ENCODE measurements at regions not wholly inside any gene's neighbourhood (a gene's known extent, or its start where the extent isn't known, plus 50 kb on each side); places are given as distances from the start of the nearest gene placed in this dataset.

- no peak for DNase-seq (ENCODE audit: low read depth in 2 of 2)
- no peak for TF ChIP-seq CTCF (IDR thresholded peaks at IDR 0.05; ENCODE audit: low read depth, low read length)
- H3K4me3 ChIP-seq (replicated peaks in 1 of 2; ENCODE audit: low read depth in 2 of 2, low read length in 2 of 2) = no peak overlapping the region
Observed at GRCh38 chr2:6771634-6772611, 93.8 kb downstream of the CMPK2 start.

GRCh38 chr2:6773007-6773693 is 92.6 kb downstream of the CMPK2 start:
- peak; percentile 16 to 33 for DNase-seq (ENCODE audit: low read depth in 2 of 2)
- no peak overlapping the region for H3K4me3 ChIP-seq (replicated peaks in 1 of 2; ENCODE audit: low read depth in 2 of 2, low read length in 2 of 2)
- TF ChIP-seq CTCF (IDR thresholded peaks at IDR 0.05; ENCODE audit: low read depth, low read length) = peak; percentile 88

DNA sequence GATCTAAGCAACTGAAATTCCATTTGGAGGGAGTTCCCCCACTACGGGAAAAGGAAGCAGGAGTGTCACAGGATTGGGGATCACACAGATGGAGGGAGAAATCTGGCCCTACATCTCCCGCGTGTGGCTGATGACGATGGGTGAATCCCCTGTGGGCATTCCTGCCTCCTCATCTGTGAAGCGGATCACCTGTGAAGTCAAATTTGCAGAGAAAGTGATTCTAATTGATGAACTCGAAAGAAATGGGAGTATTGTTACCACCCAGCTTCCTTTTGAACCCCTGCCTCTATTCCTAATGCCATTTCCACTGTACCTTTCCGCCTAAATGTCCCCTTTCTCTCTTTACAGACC is 92.0 kb downstream of the CMPK2 start:
- no peak for TF ChIP-seq CTCF (IDR thresholded peaks at IDR 0.05; ENCODE audit: low read depth, low read length)
- no peak for DNase-seq (ENCODE audit: low read depth in 2 of 2)
- H3K4me3 ChIP-seq (replicated peaks in 1 of 2; ENCODE audit: low read depth in 2 of 2, low read length in 2 of 2) = no peak overlapping the region

GRCh38 chr2:6776125-6776524 is 89.6 kb downstream of the CMPK2 start:
- no peak overlapping the region for H3K4me3 ChIP-seq (replicated peaks in 1 of 2; ENCODE audit: low read depth in 2 of 2, low read length in 2 of 2)
- no peak for DNase-seq (ENCODE audit: low read depth in 2 of 2)
- TF ChIP-seq CTCF (IDR thresholded peaks at IDR 0.05; ENCODE audit: low read depth, low read length) = no peak

GRCh38 chr2:6777626-6778025 is 88.1 kb downstream of the CMPK2 start:
- H3K4me3 ChIP-seq (replicated peaks in 1 of 2; ENCODE audit: low read depth in 2 of 2, low read length in 2 of 2) = no peak overlapping the region
- no peak for DNase-seq (ENCODE audit: low read depth in 2 of 2)
- no peak for TF ChIP-seq CTCF (IDR thresholded peaks at IDR 0.05; ENCODE audit: low read depth, low read length)

GRCh38 chr2:6780765-6781274 is 84.9 kb downstream of the CMPK2 start:
- peak; percentile 16 to 17 for DNase-seq (ENCODE audit: low read depth in 2 of 2)
- H3K4me3 ChIP-seq (replicated peaks in 1 of 2; ENCODE audit: low read depth in 2 of 2, low read length in 2 of 2) = no peak overlapping the region
- no peak for TF ChIP-seq CTCF (IDR thresholded peaks at IDR 0.05; ENCODE audit: low read depth, low read length)

Data from cardiac fibroblast (primary cell).